Tibial artery (tissue), 4 donors: ENCODE measurements at regions not wholly inside any gene's neighbourhood (a gene's known extent, or its start where the extent isn't known, plus 50 kb on each side); places are given as distances from the start of the nearest gene placed in this dataset.

Experiments used
- DNase-seq, 2 donors: peaks; one replicate each; pipeline ENCODE4 v3.0.0-alpha.2; 2019
- H3K27ac ChIP-seq, 2 donors: fragments of 200-600 bp; sonication (generic) in 1 of 2; 1 replicate in 1 of 2; 2 replicates in 1 of 2; pipeline ENCODE4 v1.5.1; 2018 to 2019; ENCODE audit warnings: mild to moderate bottlenecking in 1 of 2
- H3K27me3 ChIP-seq, 2 donors: fragments of 200-600 bp; sonication (generic) in 1 of 2; one replicate each; pipeline versions ENCODE4 v1.5.1 to v1.6.0; 2016 to 2019
- H3K36me3 ChIP-seq, 3 donors: fragments of 200-600 bp; sonication (generic) in 2 of 3; one replicate each; pipeline ENCODE4 v1.5.1; 2016 to 2019; ENCODE audit warnings: mild to moderate bottlenecking in 2 of 3
- H3K4me1 ChIP-seq, 4 donors: fragments of 200-600 bp; sonication (generic) in 2 of 4; 1 replicate in 3 of 4; 2 replicates in 1 of 4; pipeline ENCODE4 v1.5.1; 2016 to 2019
- H3K4me3 ChIP-seq, 2 donors: fragments of 200-600 bp; sonication (generic) in 1 of 2; 1 replicate in 1 of 2; 2 replicates in 1 of 2; pipeline ENCODE4 v1.5.1; 2018 to 2019; ENCODE audit warnings: mild to moderate bottlenecking in 2 of 2
- H3K9me3 ChIP-seq, 3 donors: fragments of 200-600 bp; sonication (generic) in 1 of 3; one replicate each; pipeline ENCODE4 v1.5.1; 2016 to 2019
- intact Hi-C: fragments of 100-400 bp; cut with DNase I; formaldehyde crosslinking; loops from one replicate; pipeline ENCODE4 v1.15.0; 2023; ENCODE audit warnings: low total_unique reads
- TF ChIP-seq, protein P1 (sequence below), 2 experiments: fragments of 200-600 bp in 1 of 2; fragments of 450-650 bp in 1 of 2; IDR thresholded peaks; one replicate each; pipeline ENCODE4 v1.5.1; 2017 to 2019; ENCODE audit warnings: antibody characterized with exemption in 2 of 2, mild to moderate bottlenecking in 1 of 2, moderate library complexity in 1 of 2

DNA sequence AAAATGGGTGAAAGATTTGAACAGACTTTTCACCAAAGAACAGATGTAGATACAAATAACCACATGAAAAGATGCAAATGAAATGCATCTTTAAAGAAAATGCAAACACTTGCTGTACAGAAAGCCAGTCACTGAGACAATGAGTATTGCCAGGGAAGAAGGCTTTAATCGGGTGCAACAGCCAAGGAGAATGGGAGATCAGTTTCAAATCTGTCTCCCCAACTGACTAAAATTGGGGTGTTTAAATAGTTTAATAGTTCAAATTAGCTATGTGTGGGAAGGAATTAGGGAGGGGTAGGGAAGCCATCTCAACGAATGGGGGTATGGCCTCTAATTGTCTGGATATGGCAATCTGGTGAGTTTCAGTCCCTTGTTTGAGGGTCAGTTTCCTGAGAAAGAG, 295.4 kb downstream of the PTTG2 start:
- no peaks in the 10 kb centered on the region for H3K27me3 ChIP-seq
- intact Hi-C loops: no loop called here
- H3K9me3 ChIP-seq: peaks cover 0 to 4% (median 2%) of the 10 kb centered on the region in 3 donors
- no peak overlapping the region for H3K27ac ChIP-seq
- DNase-seq: no peak
- no peak overlapping the region for H3K4me3 ChIP-seq
- no peaks in the 10 kb centered on the region for H3K4me1 ChIP-seq
- TF ChIP-seq, protein P1, sequence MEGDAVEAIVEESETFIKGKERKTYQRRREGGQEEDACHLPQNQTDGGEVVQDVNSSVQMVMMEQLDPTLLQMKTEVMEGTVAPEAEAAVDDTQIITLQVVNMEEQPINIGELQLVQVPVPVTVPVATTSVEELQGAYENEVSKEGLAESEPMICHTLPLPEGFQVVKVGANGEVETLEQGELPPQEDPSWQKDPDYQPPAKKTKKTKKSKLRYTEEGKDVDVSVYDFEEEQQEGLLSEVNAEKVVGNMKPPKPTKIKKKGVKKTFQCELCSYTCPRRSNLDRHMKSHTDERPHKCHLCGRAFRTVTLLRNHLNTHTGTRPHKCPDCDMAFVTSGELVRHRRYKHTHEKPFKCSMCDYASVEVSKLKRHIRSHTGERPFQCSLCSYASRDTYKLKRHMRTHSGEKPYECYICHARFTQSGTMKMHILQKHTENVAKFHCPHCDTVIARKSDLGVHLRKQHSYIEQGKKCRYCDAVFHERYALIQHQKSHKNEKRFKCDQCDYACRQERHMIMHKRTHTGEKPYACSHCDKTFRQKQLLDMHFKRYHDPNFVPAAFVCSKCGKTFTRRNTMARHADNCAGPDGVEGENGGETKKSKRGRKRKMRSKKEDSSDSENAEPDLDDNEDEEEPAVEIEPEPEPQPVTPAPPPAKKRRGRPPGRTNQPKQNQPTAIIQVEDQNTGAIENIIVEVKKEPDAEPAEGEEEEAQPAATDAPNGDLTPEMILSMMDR (IDR thresholded peaks at IDR 0.05): no peak
- H3K36me3 ChIP-seq: no peaks in the 10 kb centered on the region

DNA sequence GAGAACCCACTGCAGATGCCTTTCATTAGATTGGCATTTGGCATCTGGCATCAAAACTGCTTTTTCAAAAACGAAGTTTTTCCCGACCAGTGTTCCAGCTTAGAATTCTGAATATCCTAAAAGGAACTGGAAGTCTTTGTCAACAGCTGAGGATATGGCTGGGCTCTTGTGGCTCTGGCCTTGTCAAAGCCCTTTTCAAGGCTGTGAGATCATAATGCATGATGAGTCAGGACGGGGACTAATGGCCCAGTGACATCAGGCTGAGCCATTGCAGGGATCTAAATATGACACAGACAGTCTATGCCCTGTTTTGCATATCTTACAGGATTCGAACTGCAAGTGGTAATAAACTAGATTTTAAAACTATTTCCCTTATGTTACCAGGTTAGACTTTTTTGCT, 306.4 kb downstream of the PTTG2 start:
- H3K4me3 ChIP-seq: no peak overlapping the region
- DNase-seq: no peak
- no peaks in the 10 kb centered on the region for H3K36me3 ChIP-seq
- TF ChIP-seq, protein P1 (IDR thresholded peaks at IDR 0.05): no peak
- intact Hi-C loops: no loop called here
- H3K4me1 ChIP-seq: peaks cover 0 to 6% (median 2%) of the 10 kb centered on the region in 4 donors
- H3K9me3 ChIP-seq: no peaks in the 10 kb centered on the region
- peak overlapping the region; percentile 16 to 28 for H3K27ac ChIP-seq
- H3K27me3 ChIP-seq: no peaks in the 10 kb centered on the region

DNA sequence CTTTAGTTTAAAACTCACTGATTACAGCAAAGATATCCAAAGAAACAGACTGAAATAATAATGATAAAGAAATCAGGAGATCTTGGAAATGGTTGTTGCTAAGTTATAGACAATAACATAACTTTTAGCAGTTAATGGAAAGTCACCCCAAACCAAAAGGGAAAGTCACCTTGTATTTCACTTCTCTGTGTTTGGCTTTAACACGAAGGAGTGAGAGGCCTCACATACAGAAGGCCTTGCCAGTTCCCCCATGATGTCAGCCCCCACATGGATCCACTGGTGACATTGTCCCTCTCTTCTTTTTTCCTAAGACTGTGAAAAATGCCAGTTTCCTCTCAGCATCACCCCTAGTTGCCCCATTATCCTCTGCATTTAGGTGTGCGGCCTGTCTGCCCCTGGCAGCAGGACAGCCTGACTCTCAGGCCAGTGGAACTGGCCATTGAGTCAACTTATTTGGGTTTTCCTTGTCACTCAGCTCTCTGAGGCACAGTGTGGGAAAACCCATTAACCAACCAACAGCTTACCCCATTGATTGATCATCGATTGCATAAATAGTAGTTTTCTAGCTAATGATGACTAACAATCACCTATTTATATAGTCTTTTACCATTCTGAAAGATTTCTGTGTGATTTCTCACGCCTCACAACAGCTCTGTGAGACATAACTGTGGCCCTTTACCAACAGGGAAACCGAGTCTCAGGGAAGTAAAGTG, 308.1 kb downstream of the PTTG2 start:
- intact Hi-C loops: no loop called here
- DNase-seq: no peak
- Histone ChIP-seq H3K9me3 (no peaks in the 10 kb centered on the region), H3K27ac (no peak overlapping the region), H3K27me3 (no peaks in the 10 kb centered on the region), H3K4me3 (no peak overlapping the region), H3K36me3 (no peaks in the 10 kb centered on the region), H3K4me1 (peaks cover 0 to 6% (median 2%) of the 10 kb centered on the region in 4 donors)
- TF ChIP-seq, protein P1 (IDR thresholded peaks at IDR 0.05): no peak

DNA sequence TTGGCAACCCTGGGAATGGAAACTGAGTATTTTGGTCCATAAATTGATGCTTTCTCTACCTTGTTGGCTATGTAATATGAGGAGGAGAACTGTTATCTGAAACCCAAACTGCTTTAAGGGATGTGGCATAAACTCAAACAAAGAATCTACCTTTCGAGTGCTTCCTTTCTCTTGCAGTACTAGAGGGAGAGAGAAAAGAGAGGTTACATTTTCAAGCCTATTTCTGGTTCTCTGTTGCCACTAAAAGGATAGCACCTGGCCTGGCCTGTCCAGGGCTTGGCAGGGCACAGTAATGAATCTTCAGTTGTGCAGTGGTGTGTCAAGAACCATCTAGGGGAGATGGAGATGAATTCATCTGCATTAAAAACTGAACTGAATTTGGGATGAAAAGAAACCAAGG, 308.6 kb downstream of the PTTG2 start:
- intact Hi-C loops: no loop called here
- no peaks in the 10 kb centered on the region for H3K36me3 ChIP-seq
- no peaks in the 10 kb centered on the region for H3K27me3 ChIP-seq
- no peak for DNase-seq
- no peak overlapping the region for H3K27ac ChIP-seq
- TF ChIP-seq, protein P1 (IDR thresholded peaks at IDR 0.05): no peak
- H3K4me1 ChIP-seq: peaks cover 0 to 6% (median 2%) of the 10 kb centered on the region in 4 donors
- H3K4me3 ChIP-seq: no peak overlapping the region
- H3K9me3 ChIP-seq: no peaks in the 10 kb centered on the region

- no peaks in the 10 kb centered on the region for H3K36me3 ChIP-seq
- no peaks in the 10 kb centered on the region for H3K4me1 ChIP-seq
- H3K27ac ChIP-seq: no peak overlapping the region
- no peak for DNase-seq
- no peaks in the 10 kb centered on the region for H3K9me3 ChIP-seq
- H3K4me3 ChIP-seq: no peak overlapping the region
- intact Hi-C loops: no loop called here
- H3K27me3 ChIP-seq: no peaks in the 10 kb centered on the region
- TF ChIP-seq, protein P1 (IDR thresholded peaks at IDR 0.05): no peak
These were observed 313.2 kb downstream of the PTTG2 start for GRCh38 chr4:38273407-38273806.
